ENCODE measurements at regions not wholly inside any gene's neighbourhood (a gene's known extent, or its start where the extent isn't known, plus 50 kb on each side); places are given as distances from the start of the nearest gene placed in this dataset.

GRCh38 chr19:28345811-28346210, 867.1 kb downstream of the UQCRFS1 start:
- Histone ChIP-seq H3K27me3 (replicated peaks in 2 of 5; ENCODE audit: control insufficient read depth in 4 of 5, insufficient read depth in 5 of 5, low read length in 4 of 5) (peaks cover 0 to 9% (median 0%) of the 10 kb centered on the region in 5 experiments), H3K27ac (ENCODE audit: insufficient read depth in 1 of 2, low read depth in 1 of 2, low read length in 2 of 2, poor library complexity in 1 of 2, severe bottlenecking in 2 of 2) (no peak overlapping the region), H3K9me3 (ENCODE audit: control extremely low read depth in 1 of 5, control insufficient read depth in 4 of 5, insufficient read depth in 2 of 5, low read depth in 1 of 5, low read length in 4 of 5) (peaks cover 0 to 2% (median 1%) of the 10 kb centered on the region in 5 experiments), H3K4me3 (ENCODE audit: control insufficient read depth in 1 of 7, extremely low read depth in 1 of 7, insufficient read depth in 4 of 7, low read depth in 2 of 7, low read length in 6 of 7) (no peak overlapping the region), H3K36me3 (ENCODE audit: control insufficient read depth in 4 of 4, insufficient read depth in 4 of 4, low read length in 3 of 4) (no peaks in the 10 kb centered on the region), H3K4me1 (ENCODE audit: control extremely low read depth in 1 of 4, control insufficient read depth in 4 of 4, insufficient read depth in 4 of 4, low read length in 3 of 4) (no peaks in the 10 kb centered on the region)
- POLR2A ChIA-PET: no interaction called here
- DNase-seq: no peak
- CTCF ChIA-PET: no interaction called here
- WGBS (ENCODE audit: insufficient coverage): 80% methylated on average over 1 of the region's 3 CpGs

- 93% methylated on average over 4 of the region's 5 CpGs for WGBS (ENCODE audit: insufficient coverage)
Observed at GRCh38 chr19:28341810-28342350, 871.1 kb downstream of the UQCRFS1 start.

GRCh38 chr19:28334419-28334818, 878.5 kb downstream of the UQCRFS1 start:
- CTCF ChIA-PET: no interaction called here
- POLR2A ChIA-PET: no interaction called here
- Histone ChIP-seq H3K27ac (ENCODE audit: insufficient read depth in 1 of 2, low read depth in 1 of 2, low read length in 2 of 2, poor library complexity in 1 of 2, severe bottlenecking in 2 of 2) (no peak overlapping the region), H3K4me1 (ENCODE audit: control extremely low read depth in 1 of 4, control insufficient read depth in 4 of 4, insufficient read depth in 4 of 4, low read length in 3 of 4) (no peaks in the 10 kb centered on the region), H3K9me3 (ENCODE audit: control extremely low read depth in 1 of 5, control insufficient read depth in 4 of 5, insufficient read depth in 2 of 5, low read depth in 1 of 5, low read length in 4 of 5) (peaks cover 0 to 2% (median 0%) of the 10 kb centered on the region in 5 experiments), H3K27me3 (replicated peaks in 2 of 5; ENCODE audit: control insufficient read depth in 4 of 5, insufficient read depth in 5 of 5, low read length in 4 of 5) (peaks cover 0 to 2% (median 0%) of the 10 kb centered on the region in 5 experiments), H3K36me3 (ENCODE audit: control insufficient read depth in 4 of 4, insufficient read depth in 4 of 4, low read length in 3 of 4) (no peaks in the 10 kb centered on the region), H3K4me3 (ENCODE audit: control insufficient read depth in 1 of 7, extremely low read depth in 1 of 7, insufficient read depth in 4 of 7, low read depth in 2 of 7, low read length in 6 of 7) (no peak overlapping the region)
- WGBS (ENCODE audit: insufficient coverage): 100% methylated on average over 3 of the region's 4 CpGs
- no peak for DNase-seq

More at GRCh38 chr19:28341810-28342350, 871.1 kb downstream of the UQCRFS1 start:
- Histone ChIP-seq H3K27me3 (replicated peaks in 2 of 5; ENCODE audit: control insufficient read depth in 4 of 5, insufficient read depth in 5 of 5, low read length in 4 of 5) (peaks cover 0 to 9% (median 0%) of the 10 kb centered on the region in 5 experiments), H3K4me3 (ENCODE audit: control insufficient read depth in 1 of 7, extremely low read depth in 1 of 7, insufficient read depth in 4 of 7, low read depth in 2 of 7, low read length in 6 of 7) (no peak overlapping the region), H3K4me1 (ENCODE audit: control extremely low read depth in 1 of 4, control insufficient read depth in 4 of 4, insufficient read depth in 4 of 4, low read length in 3 of 4) (no peaks in the 10 kb centered on the region), H3K9me3 (ENCODE audit: control extremely low read depth in 1 of 5, control insufficient read depth in 4 of 5, insufficient read depth in 2 of 5, low read depth in 1 of 5, low read length in 4 of 5) (peaks cover 0 to 2% (median 0%) of the 10 kb centered on the region in 5 experiments), H3K27ac (ENCODE audit: insufficient read depth in 1 of 2, low read depth in 1 of 2, low read length in 2 of 2, poor library complexity in 1 of 2, severe bottlenecking in 2 of 2) (no peak overlapping the region), H3K36me3 (ENCODE audit: control insufficient read depth in 4 of 4, insufficient read depth in 4 of 4, low read length in 3 of 4) (no peaks in the 10 kb centered on the region)
- ChIA-PET CTCF (no interaction called here), POLR2A (no interaction called here)
- DNase-seq: no peak

- 89% methylated on average over 5 of the region's 5 CpGs for WGBS (ENCODE audit: insufficient coverage)
- ChIA-PET CTCF (no interaction called here), POLR2A (no interaction called here)
Observed at GRCh38 chr19:28333909-28334308, 879.0 kb downstream of the UQCRFS1 start.

DNA sequence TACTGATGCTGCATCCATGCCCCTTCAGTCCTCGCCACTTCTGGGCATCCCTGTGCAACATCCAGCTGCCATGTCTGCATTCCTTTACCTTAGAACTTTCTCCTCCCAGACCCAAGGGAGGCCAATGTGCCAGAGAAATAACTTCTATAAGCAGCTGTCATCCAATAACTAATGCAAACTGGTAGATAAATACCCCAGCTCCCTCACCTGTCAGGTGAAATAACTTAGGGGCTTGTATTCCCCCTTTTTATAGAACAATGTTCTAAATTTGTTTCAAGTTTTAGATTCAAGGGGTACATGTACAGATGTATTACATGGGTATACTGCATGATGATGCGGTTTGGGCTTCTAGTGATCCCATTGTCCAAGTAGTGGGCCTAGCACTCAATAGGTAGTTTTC, 880.1 kb downstream of the UQCRFS1 start:
- no peaks in the 10 kb centered on the region for H3K4me1 ChIP-seq (ENCODE audit: control extremely low read depth in 1 of 4, control insufficient read depth in 4 of 4, insufficient read depth in 4 of 4, low read length in 3 of 4)
- H3K4me3 ChIP-seq (ENCODE audit: control insufficient read depth in 1 of 7, extremely low read depth in 1 of 7, insufficient read depth in 4 of 7, low read depth in 2 of 7, low read length in 6 of 7): no peak overlapping the region
- CTCF ChIA-PET: no interaction called here
- WGBS (ENCODE audit: insufficient coverage): 100% methylated on average over 1 of the region's 2 CpGs
- no peaks in the 10 kb centered on the region for H3K36me3 ChIP-seq (ENCODE audit: control insufficient read depth in 4 of 4, insufficient read depth in 4 of 4, low read length in 3 of 4)
- H3K9me3 ChIP-seq (ENCODE audit: control extremely low read depth in 1 of 5, control insufficient read depth in 4 of 5, insufficient read depth in 2 of 5, low read depth in 1 of 5, low read length in 4 of 5): no peaks in the 10 kb centered on the region
- DNase-seq: no peak
- POLR2A ChIA-PET: no interaction called here
- H3K27ac ChIP-seq (ENCODE audit: insufficient read depth in 1 of 2, low read depth in 1 of 2, low read length in 2 of 2, poor library complexity in 1 of 2, severe bottlenecking in 2 of 2): no peak overlapping the region
- H3K27me3 ChIP-seq (replicated peaks in 2 of 5; ENCODE audit: control insufficient read depth in 4 of 5, insufficient read depth in 5 of 5, low read length in 4 of 5): peaks cover 0 to 2% (median 0%) of the 10 kb centered on the region in 5 experiments

More at GRCh38 chr19:28333909-28334308, 879.0 kb downstream of the UQCRFS1 start:
- H3K4me3 ChIP-seq (ENCODE audit: control insufficient read depth in 1 of 7, extremely low read depth in 1 of 7, insufficient read depth in 4 of 7, low read depth in 2 of 7, low read length in 6 of 7): no peak overlapping the region
- H3K36me3 ChIP-seq (ENCODE audit: control insufficient read depth in 4 of 4, insufficient read depth in 4 of 4, low read length in 3 of 4): no peaks in the 10 kb centered on the region
- no peak for DNase-seq
- H3K9me3 ChIP-seq (ENCODE audit: control extremely low read depth in 1 of 5, control insufficient read depth in 4 of 5, insufficient read depth in 2 of 5, low read depth in 1 of 5, low read length in 4 of 5): peaks cover 0 to 2% (median 0%) of the 10 kb centered on the region in 5 experiments
- no peak overlapping the region for H3K27ac ChIP-seq (ENCODE audit: insufficient read depth in 1 of 2, low read depth in 1 of 2, low read length in 2 of 2, poor library complexity in 1 of 2, severe bottlenecking in 2 of 2)
- peaks cover 0 to 2% (median 0%) of the 10 kb centered on the region in 5 experiments for H3K27me3 ChIP-seq (replicated peaks in 2 of 5; ENCODE audit: control insufficient read depth in 4 of 5, insufficient read depth in 5 of 5, low read length in 4 of 5)
- H3K4me1 ChIP-seq (ENCODE audit: control extremely low read depth in 1 of 4, control insufficient read depth in 4 of 4, insufficient read depth in 4 of 4, low read length in 3 of 4): no peaks in the 10 kb centered on the region

- ChIA-PET POLR2A (no interaction called here), CTCF (no interaction called here)
- no peak overlapping the region for H3K4me3 ChIP-seq (ENCODE audit: control insufficient read depth in 1 of 7, extremely low read depth in 1 of 7, insufficient read depth in 4 of 7, low read depth in 2 of 7, low read length in 6 of 7)
- no peak overlapping the region for H3K27ac ChIP-seq (ENCODE audit: insufficient read depth in 1 of 2, low read depth in 1 of 2, low read length in 2 of 2, poor library complexity in 1 of 2, severe bottlenecking in 2 of 2)
- H3K36me3 ChIP-seq (ENCODE audit: control insufficient read depth in 4 of 4, insufficient read depth in 4 of 4, low read length in 3 of 4): no peaks in the 10 kb centered on the region
- H3K27me3 ChIP-seq (replicated peaks in 2 of 5; ENCODE audit: control insufficient read depth in 4 of 5, insufficient read depth in 5 of 5, low read length in 4 of 5): no peaks in the 10 kb centered on the region
- H3K9me3 ChIP-seq (ENCODE audit: control extremely low read depth in 1 of 5, control insufficient read depth in 4 of 5, insufficient read depth in 2 of 5, low read depth in 1 of 5, low read length in 4 of 5): no peaks in the 10 kb centered on the region
- no peak for DNase-seq
- no peaks in the 10 kb centered on the region for H3K4me1 ChIP-seq (ENCODE audit: control extremely low read depth in 1 of 4, control insufficient read depth in 4 of 4, insufficient read depth in 4 of 4, low read length in 3 of 4)
- 100% methylated on average over 2 of the region's 3 CpGs for WGBS (ENCODE audit: insufficient coverage)
Observed at GRCh38 chr19:28332351-28332750, 880.6 kb downstream of the UQCRFS1 start.

DNA sequence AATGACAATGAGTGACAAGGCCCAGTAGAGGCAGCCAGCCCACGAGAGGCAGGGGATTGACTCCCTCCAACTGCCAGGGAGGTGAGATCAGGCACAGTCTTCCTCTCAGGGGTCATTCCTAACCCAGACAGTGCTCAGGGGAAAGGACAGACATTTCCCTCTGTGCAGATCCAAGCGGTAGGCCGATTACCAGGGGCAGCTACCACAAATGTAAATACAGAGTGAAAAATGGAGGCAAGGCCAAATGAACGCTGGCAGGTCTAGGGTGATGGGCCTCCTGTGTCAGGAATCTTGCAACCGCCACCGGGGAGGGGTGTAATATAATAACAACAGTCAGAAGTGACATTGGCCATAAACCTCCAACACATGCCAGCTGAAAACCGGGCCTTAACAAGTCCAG, 881.4 kb downstream of the UQCRFS1 start:
- ChIA-PET POLR2A (no interaction called here), CTCF (interaction anchor here (1.3 kb wide), 1 partner anchor 10 kb away, joined by 3 read pairs; no protein-coding TSS in a partner anchor)
- Histone ChIP-seq H3K27me3 (replicated peaks in 2 of 5; ENCODE audit: control insufficient read depth in 4 of 5, insufficient read depth in 5 of 5, low read length in 4 of 5) (no peaks in the 10 kb centered on the region), H3K27ac (ENCODE audit: insufficient read depth in 1 of 2, low read depth in 1 of 2, low read length in 2 of 2, poor library complexity in 1 of 2, severe bottlenecking in 2 of 2) (no peak overlapping the region), H3K36me3 (ENCODE audit: control insufficient read depth in 4 of 4, insufficient read depth in 4 of 4, low read length in 3 of 4) (no peaks in the 10 kb centered on the region), H3K9me3 (ENCODE audit: control extremely low read depth in 1 of 5, control insufficient read depth in 4 of 5, insufficient read depth in 2 of 5, low read depth in 1 of 5, low read length in 4 of 5) (no peaks in the 10 kb centered on the region), H3K4me3 (ENCODE audit: control insufficient read depth in 1 of 7, extremely low read depth in 1 of 7, insufficient read depth in 4 of 7, low read depth in 2 of 7, low read length in 6 of 7) (no peak overlapping the region), H3K4me1 (ENCODE audit: control extremely low read depth in 1 of 4, control insufficient read depth in 4 of 4, insufficient read depth in 4 of 4, low read length in 3 of 4) (no peaks in the 10 kb centered on the region)
- WGBS (ENCODE audit: insufficient coverage): 100% methylated on average over 4 of the region's 7 CpGs
- no peak for DNase-seq

Measured in common myeloid progenitor, CD34-positive (primary cell).